NCI-H345 treated with DMSO at 0.1 percent for 48 hours (cell line): ENCODE measurements at regions not wholly inside any gene's neighbourhood (a gene's known extent, or its start where the extent isn't known, plus 50 kb on each side); places are given as distances from the start of the nearest gene placed in this dataset.

Experiments
- DNase-seq: peaks from one replicate; lab custom pipeline; 2025; ENCODE audit not compliant: unreplicated experiment; lab: John Stamatoyannopoulos, UW

DNA sequence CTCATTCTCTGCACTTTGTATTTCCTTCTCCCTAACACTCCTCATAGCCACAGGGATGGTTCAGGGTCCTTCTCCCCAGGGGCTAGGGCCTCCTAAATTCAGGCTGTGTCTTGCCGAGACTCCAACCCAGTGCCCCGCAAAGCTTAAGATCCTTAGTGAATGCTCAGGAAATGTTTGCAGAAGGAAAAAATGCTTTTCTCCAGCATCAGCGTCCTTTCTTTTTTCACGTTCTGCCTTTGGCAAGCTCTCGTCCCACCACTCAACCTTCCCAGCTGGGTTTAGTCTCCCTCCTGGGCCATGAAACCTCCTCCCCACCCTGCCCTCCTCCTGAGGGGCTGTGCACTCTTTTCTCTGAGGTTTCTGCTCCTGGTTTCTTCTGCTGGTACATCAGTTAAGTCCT lies 503.8 kb upstream of the B3GAT1 start:
- no peak for DNase-seq

DNA sequence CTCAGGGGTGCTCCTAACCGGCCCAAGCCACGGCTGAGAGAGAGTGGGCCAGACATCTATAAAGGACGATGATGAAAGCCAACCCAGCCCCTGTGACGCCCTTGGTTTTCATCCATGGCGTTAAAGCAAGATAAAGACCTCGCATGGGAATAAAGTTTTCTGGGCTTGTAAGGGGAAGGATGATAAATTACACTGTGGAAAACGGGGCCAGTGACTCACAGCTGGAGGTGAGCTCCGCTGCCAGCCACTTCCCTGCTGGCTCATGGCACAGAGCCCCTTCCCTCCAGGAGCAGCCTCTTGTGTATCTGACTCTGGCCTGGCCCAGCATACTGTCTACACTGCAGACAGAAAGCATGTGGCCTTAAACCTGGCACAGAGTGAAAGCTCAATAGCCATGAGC lies 503.2 kb upstream of the B3GAT1 start:
- DNase-seq: no peak

DNA sequence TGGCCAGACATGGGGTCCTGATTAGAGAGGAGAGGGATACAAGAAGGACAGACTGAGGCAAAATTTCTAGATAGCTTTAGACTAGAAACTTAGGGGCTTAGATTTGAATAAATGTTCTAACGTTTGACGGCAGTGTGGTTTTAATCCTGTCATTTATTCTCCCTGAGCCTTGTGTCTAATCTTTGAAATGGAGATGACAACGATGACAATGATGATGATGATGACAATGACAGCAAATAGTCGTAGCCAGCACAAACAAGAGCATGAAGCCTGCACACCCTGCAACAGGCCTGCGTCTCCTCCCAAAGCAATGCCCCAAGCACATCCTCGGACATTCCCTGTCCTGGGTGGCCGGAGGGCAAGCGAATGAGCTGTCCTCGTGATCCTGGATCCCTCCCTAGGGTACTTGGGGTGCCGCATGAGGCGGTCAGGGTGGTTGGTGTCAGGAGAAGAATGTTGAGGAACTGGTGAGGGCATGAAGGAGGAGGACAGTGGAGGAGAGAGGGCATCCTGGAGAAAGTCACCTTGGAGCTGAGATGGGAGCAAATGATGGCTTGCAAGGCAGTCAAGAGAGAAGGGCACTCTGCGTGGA lies 502.1 kb upstream of the B3GAT1 start:
- no peak for DNase-seq

DNA sequence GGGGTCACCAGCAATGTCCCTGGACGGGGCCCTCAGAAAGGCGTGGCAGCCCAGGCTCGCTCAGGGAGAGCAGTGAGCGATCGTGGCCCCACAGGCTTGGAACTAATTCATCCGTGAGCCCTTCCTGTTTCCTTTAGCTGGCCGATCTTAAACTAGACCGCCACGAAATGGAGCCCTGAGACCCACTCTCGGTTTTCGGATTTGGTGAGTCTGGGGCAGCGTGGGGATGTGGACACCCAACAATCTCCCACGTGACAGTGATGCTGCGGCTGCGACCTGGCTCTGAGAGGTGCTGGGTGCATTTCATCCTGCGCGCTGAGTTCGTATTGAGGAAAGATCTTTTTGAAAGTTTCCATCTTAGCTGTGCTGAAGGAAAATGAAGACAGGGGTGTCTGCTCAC lies 501.3 kb upstream of the B3GAT1 start:
- no peak for DNase-seq

DNA sequence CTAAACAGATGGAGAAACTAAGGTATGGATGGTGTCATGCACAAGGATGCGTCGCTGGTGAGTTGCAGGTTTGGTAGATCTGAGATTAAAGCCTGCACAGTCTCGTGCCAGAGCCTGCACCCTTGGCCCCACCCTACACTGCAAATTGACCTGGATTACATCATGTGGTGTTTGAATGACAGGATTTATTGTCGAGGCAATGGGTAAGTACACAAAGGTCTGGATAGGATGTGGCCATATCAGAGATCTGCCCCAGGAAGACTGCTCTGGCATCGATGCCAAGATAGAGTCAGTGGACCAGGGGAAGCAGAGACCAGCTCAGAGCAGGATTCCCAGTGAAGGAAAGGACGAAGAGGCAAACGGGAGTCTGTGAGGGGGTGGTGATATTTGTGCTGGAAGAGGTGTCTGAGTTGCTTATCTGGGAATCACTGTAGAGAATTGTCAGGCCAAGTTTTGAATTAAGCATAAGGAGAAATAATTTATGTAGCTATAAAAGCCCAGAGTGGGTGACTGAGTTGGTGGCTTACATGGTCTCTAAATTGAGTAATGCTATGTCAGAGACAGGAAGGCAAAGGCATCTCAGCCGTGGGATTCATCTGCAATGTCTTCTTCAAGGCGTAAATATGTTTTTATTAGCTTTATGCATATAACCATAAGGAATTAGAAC lies 499.6 kb upstream of the B3GAT1 start:
- no peak for DNase-seq

DNA sequence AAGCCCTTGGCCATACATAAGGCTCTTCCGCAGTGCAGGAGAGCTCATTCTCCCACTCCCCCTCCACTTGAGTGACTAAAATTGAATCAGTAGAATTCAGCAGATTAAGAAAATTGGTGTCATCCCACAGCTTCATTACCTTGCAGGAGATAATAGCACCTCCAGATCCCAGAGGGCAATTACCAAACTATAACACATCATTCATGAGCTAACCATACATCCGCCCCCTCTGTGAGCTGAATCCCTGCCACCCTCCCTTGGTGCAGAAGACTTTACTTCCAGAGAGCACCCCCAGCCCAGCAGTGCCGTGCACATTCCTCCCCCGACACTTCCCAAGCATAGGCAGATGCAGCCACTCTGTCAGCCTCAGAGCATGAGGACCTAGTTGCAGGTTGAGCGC lies 496.5 kb upstream of the B3GAT1 start:
- DNase-seq: no peak

DNA sequence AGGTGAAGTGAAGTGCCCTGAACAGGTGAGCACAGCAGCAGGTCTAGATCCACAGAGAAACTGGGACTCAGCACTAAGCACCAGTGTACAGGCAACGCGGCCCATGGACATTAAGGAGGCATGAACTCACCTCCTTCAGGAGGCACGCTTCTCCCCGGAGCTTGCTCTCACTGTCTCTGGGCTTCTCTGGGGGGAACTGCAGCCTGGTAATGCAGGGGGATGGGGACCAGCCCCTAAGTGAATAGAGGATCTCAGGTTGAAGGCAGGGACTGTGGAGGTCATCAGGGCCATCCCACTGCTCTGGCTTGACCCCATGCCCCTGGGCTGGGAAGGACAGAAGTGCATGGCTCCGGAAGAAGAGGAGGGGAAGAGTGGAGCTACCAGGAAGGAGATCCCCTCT lies 495.6 kb upstream of the B3GAT1 start:
- no peak for DNase-seq

DNA sequence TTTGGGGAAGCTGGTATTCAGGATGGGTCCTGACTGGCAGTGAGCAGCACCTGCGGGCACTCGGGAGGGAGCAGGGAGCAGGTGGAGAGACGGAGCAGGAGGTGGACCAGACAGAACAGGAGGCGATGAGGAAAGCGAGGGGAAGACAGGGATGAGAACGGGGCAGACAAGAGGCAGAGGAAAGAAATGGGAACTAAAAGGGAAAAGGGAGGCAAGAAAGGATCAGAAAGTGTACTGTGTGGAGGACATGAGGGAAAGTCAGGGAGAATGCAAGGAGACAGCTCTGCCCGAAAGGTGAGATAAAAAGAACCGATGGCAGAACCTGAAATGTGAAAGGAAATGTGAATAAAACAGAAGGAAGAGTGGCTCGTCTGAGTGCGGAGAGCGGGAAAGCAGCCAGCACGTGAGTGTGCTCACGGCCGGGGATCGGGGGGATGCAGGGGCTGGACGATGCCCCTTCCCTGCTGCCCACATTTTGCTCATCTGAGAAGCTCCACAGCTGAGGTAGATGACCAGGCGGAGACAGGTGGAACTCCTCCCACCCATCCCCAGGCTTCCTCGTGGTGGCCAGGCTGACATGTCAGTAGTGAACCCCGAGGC lies 494.4 kb upstream of the B3GAT1 start:
- DNase-seq: no peak

DNA sequence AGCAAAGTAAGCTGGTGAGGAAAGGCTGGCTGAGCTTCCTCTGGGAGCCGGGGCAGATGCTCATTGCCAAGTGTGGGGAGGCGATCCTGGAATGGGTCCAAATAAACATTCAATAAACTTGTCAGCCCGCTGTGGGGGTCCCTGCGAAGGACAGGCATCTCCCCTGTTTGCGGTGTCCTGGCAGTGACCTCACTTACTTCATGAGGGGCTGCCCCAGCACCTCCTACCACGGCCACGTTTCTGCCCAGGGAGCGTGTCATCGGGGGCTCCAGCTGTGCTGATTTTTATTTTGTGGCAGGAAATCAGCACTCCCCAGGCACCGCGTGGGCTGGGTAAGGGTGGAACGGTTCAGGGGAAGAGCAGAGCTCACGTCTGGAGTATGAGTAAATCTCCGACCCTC lies 493.9 kb upstream of the B3GAT1 start:
- DNase-seq: no peak

DNA sequence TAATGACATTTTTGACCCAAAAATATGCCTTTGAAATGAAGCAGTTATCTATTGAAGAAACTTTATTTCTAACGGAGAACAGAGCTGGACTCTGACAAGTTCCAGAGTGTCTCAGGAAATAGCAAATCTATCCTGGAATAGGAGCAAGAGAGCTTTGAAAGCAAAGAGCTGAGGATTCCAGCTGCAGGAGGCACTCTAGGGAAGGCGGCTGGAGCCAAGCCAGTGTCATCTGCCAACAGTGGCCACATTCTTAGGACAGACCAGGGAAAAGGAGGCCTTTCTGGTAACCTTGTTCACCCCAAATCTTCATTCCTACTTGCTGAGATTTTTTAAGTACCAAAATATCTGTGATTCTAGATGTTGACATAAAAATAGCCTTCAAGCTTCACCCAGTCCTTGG lies 493.5 kb upstream of the B3GAT1 start:
- DNase-seq: peak; percentile 44

DNA sequence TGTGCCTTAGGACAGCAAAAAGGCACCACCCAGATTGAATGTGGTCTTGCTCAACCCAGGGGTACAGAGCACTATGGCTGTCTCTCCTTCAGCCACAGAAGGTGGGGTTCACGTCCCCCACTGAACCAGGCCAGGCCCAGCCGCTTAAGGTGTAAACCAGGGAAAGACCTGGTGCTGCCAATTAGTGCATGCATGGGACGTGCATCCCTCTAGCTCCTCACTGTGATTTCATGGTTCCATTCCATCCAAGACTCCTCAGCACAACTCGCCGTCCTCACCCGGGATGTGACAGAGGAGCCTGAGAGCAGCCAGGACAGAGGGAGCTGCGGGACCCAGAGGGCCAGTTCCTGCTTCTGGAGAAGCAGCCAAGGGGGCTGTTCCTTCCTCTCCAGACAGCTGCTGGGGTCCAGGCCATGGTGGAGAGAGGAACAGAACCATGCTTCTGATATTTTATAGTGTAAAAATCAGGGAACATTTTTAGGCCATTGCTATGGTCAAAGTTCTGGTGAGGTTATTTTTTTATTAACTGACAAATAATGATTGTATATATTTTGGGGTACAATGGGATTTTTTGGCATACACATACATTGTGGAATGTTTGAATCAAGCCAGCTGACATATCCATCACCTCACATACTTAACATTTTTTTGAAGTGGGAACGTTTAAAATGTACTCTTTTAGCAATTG lies 492.2 kb upstream of the B3GAT1 start:
- no peak for DNase-seq

DNA sequence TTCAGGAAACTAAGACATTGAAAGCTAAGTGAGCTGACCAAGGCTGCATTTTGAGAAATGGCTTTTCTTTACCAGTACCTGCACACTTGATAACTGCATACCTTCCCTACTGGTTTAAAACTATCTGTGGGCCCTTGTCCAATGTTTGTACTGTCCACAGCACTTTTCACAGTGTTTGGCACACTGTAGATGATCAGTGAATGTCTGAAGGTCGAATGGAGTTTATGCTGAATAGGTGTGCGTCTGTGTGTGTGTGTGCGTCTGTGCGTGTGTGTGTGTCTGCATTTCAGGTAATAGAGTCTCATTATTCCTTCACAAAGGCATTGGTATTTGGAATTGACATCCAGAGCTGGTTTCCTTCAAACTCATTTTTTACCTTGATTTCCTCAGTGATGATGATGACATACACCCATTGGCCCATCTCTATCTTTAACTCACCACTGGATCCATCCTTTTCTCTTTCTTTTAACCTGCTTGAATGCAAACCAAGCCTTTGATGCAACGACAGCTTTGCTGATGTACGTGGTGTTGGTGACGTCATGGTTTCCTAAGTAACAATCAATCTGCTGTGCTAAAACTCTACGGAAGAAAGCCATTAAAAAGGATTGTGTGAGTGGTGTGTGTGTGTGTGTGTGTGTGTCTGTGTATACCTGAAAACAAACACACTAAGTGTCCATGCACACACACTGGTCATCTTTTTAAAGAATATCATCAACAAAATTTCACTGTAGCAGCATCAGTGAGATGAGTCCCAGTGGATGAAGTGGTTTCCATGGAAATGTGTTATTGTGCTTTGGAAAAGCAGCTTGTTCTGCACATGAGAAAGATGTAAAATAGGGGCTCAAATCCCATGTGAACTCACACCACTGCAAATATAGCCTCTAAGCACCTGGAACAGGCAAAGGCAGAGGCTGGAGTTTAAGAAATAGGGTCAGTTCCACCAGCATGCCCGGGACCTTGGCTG lies 490.2 kb upstream of the B3GAT1 start:
- no peak for DNase-seq

DNA sequence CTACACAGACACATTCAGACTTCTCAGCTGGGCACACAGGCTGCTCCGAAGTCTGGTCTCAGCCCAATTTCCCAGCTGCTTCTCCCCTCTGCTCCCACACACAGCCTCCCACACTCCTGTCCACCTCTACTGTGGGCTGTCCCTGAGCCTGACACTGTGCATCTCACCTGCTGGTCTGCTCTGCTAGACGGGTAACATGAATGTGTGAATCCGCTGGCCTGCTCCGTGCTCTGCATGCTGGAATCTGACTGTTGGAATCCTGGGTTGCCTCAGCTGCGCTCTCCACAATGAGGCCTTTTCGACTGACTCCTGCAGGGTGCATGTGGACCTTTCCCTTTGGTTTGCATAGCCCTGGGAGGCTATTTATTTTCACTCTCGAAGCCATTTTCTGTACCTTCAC lies 489.5 kb upstream of the B3GAT1 start:
- DNase-seq: no peak

DNA sequence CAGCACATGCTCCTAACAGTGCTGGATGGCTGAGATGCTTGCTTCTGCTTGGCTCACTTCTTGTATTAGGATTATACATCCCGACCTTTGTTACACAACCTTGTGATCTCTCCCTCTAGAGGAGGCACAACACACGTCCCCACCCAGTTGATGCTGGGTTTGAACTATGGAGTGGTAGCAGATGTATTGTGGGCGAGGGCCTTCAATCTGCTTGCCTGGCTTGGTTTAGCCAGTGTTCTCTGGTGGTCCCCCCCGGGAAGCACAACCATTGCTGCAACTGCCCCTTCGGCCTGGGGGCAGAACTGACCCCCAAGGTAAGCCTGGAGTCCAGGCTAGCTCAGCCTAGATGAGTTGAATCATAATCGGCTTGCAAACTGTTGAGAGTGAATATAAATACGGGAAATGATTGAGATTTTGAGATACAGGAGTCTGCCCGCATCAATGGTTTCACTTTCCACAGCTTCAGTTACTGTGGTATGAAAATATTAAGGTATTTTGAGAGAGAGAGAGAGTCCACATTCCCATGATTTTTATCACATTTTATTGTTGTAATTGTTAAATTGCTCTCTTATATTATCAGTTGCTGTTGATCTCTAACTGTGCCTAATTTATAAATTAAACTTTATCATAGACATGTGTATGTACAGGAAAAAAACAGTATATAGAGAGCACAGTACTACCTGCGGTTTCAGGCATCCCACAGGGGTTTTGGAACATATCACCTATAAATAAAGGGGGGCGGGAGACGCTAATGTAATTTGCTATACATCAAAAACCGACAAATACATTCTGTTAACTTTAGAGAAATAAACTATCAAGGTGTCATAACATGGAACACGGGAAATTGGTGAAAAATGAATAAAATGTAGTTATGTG lies 482.0 kb upstream of the B3GAT1 start:
- DNase-seq: no peak

DNA sequence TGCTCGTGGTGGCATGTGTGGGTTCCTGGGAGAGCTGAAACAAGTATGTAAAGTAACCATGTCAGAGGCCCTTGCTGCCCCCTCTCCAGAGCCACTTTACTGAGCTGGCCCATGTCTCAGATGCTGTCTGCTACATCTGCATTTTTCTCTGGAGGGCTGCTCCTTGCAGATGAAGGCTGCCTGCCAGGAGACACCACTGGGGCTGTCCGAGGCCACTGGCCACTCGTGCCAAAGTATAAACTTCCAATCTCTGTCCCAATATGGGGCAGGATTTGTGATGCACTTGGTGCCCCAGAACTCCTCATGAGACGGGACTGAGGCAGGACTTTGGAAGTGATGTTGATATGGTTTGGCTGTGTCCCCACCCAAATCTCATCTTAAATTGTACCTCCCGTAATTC lies 478.4 kb upstream of the B3GAT1 start:
- DNase-seq: no peak

DNA sequence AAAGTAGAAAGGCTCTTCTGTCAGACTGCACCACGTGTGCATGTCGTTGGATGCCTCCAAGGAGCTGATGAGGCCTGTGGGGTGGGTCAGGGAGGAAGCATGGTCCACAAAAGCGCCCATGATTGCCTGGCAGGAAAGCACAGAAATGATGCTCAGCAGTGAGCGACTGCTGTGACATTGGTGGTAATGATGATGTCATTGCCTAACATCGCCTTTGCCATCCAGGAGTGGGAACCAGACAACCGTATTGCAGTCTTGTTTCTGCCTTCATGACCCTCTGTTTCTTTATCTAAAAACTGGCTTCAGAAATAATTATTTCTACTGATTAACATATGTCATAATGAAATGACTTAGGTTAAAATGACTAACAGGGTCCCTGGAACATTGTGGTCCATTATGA lies 477.8 kb upstream of the B3GAT1 start:
- no peak for DNase-seq

DNA sequence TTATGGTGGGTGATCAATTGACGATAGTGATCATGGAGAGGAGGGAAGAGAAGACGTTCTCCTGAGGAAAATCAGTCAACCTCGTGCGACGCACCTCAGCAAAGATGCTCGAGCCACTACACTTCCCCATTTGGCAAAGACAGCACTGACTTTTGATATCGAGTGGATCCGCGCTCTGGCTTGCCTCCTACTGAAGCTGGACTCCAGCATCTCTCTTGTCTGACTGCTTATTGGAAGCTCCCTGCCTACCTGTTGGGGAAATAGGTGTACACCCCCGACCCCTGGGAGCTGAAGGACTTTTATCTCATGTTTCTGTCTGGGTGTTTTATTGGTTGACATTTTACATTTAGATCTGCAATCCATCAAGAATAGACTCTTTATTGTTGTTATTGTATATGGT lies 476.8 kb upstream of the B3GAT1 start:
- no peak for DNase-seq

DNA sequence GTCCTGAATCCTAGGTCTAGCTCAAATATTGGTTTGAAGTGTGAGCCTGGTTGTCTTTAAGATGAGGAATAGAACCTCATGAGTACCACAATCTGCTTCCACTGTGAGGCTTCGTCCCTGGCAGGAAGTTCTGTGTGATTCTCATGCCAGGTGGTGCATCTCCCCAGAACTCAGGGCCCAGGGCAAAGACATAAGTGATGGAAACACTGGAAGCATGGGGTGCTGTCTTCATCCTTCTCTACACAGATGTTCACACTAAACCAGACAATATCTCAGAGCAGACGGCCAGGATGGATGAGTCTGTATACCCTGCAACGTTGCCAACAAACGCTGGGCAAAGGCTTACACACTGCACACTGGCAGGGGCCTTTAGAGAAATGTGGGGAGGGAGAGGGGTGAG lies 475.9 kb upstream of the B3GAT1 start:
- DNase-seq: no peak

DNA sequence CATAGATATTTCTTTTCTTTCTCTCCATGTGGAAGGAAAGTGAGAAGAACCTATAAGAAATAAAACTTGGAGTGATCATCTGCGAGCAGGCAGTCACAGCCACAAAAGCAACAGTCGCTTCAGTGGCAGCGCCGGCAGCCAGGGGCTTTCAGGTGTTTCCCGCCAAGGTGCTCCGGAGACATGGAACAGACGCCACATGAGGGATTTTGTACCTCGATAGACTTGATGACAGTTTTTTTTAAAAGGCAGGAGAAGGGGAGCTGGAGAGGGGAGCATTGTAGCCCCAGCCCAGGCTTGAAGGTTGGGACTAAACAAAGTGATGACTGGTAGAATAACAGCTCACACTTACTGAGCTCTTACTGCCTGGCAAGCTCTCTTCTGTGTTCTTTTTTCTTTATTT lies 471.4 kb upstream of the B3GAT1 start:
- no peak for DNase-seq

DNA sequence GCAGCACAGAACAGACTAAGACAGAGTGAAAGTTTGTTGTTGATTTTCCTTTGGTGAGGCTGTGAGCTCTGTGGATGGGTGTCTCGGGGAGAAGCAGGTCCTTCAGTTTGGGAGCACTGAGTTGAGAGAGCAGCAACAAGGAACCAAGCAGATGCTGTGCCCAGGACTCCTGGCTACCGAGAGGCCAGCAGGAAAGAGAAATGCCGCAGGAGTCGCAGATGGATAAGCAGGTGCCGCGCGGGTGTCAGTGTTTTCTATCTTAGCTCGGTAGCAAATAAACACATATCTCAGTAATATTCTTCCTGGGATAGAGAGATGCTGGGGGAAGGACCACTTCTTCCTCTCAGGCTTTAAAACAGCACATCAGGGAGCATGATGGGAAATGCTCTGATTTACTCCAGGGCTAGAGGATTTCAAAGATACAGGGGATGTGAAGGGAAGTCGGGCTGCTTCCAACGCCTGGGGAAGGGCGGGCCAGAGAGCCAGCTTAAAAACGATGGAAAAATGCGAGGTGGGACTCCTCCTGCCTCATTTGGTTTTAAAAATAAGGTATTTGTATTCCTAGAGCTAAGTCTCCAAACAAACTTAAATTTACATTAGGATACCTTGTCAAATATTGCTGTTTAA lies 470.7 kb upstream of the B3GAT1 start:
- no peak for DNase-seq
